ENCODE measurements at regions not wholly inside any gene's neighbourhood (a gene's known extent, or its start where the extent isn't known, plus 50 kb on each side); places are given as distances from the start of the nearest gene placed in this dataset.

GRCh38 chr3:168850109-168850508 lies 754.4 kb upstream of the GOLIM4 start:
- Histone ChIP-seq H3K9me3 (no peaks in the 10 kb centered on the region), H3K4me1 (no peaks in the 10 kb centered on the region), H3K27me3 (no peaks in the 10 kb centered on the region), H3K27ac (no peak overlapping the region), H3K4me3 (no peak overlapping the region), H3K36me3 (no peaks in the 10 kb centered on the region)
- no peak for DNase-seq
- TF ChIP-seq CTCF (IDR thresholded peaks at IDR 0.05): no peak
- ATAC-seq: no peak
- intact Hi-C loops (cut with DNase I): loop anchor here in 1 of 2 donors (10.0 kb wide), 1 partner anchor 635 kb away; no protein-coding TSS in a partner anchor

- H3K9me3 ChIP-seq: no peaks in the 10 kb centered on the region
- H3K27ac ChIP-seq: no peak overlapping the region
- H3K36me3 ChIP-seq: no peaks in the 10 kb centered on the region
- no peaks in the 10 kb centered on the region for H3K4me1 ChIP-seq
- DNase-seq (peak in 2 of 4 donors; percentile 59 to 65), ATAC-seq (peak; percentile 83)
- TF ChIP-seq CTCF (IDR thresholded peaks at IDR 0.05): peak; percentile 21 to 34
- intact Hi-C loops (cut with DNase I): no loop called here
- no peak overlapping the region for H3K4me3 ChIP-seq
- no peaks in the 10 kb centered on the region for H3K27me3 ChIP-seq
These were observed 751.7 kb upstream of the GOLIM4 start for GRCh38 chr3:168847291-168847883.

- no peak for TF ChIP-seq CTCF (IDR thresholded peaks at IDR 0.05)
- no peaks in the 10 kb centered on the region for H3K9me3 ChIP-seq
- ATAC-seq: no peak
- no peaks in the 10 kb centered on the region for H3K36me3 ChIP-seq
- H3K27me3 ChIP-seq: no peaks in the 10 kb centered on the region
- H3K4me1 ChIP-seq: no peaks in the 10 kb centered on the region
- no peak for DNase-seq
- H3K4me3 ChIP-seq: no peak overlapping the region
- intact Hi-C loops (cut with DNase I): no loop called here
- H3K27ac ChIP-seq: no peak overlapping the region
These were observed 749.3 kb upstream of the GOLIM4 start for GRCh38 chr3:168844894-168845482.

GRCh38 chr3:168844472-168844871 lies 748.7 kb upstream of the GOLIM4 start:
- no peak overlapping the region for H3K27ac ChIP-seq

More at GRCh38 chr3:168844472-168844871, 748.7 kb upstream of the GOLIM4 start:
- H3K36me3 ChIP-seq: no peaks in the 10 kb centered on the region
- H3K27me3 ChIP-seq: no peaks in the 10 kb centered on the region
- TF ChIP-seq CTCF (IDR thresholded peaks at IDR 0.05): no peak
- ATAC-seq (no peak), DNase-seq (no peak)
- intact Hi-C loops (cut with DNase I): no loop called here
- no peaks in the 10 kb centered on the region for H3K9me3 ChIP-seq
- no peak overlapping the region for H3K4me3 ChIP-seq
- H3K4me1 ChIP-seq: no peaks in the 10 kb centered on the region

Measured in left lung (tissue), 4 donors.